Stomach smooth muscle (tissue), 2 donors: ENCODE measurements at regions not wholly inside any gene's neighbourhood (a gene's known extent, or its start where the extent isn't known, plus 50 kb on each side); places are given as distances from the start of the nearest gene placed in this dataset.

Source experiments
- H3K27ac ChIP-seq: one replicate; pipeline ENCODE4 v1.7.0; 2013; ENCODE audit warnings: mild to moderate bottlenecking, low read length, inconsistent platforms
- H3K27me3 ChIP-seq, 2 donors: one replicate each; pipeline ENCODE4 v1.7.0; 2013; ENCODE audit warnings: low read length in 2 of 2; ENCODE audit not compliant: insufficient read depth in 2 of 2, control insufficient read depth in 1 of 2
- H3K36me3 ChIP-seq, 2 donors: one replicate each; pipeline ENCODE4 v1.7.0; 2013; ENCODE audit warnings: low read length in 2 of 2; ENCODE audit not compliant: control insufficient read depth in 2 of 2, insufficient read depth in 2 of 2
- H3K4me1 ChIP-seq: one replicate; pipeline ENCODE4 v1.7.0; 2013; ENCODE audit warnings: low read length; ENCODE audit not compliant: control insufficient read depth, insufficient read depth
- H3K4me3 ChIP-seq, 2 donors: one replicate each; pipeline ENCODE4 v1.7.0; 2013; ENCODE audit warnings: low read length in 2 of 2
- H3K9ac ChIP-seq, 2 donors: one replicate each; pipeline ENCODE4 v1.7.0; 2013; ENCODE audit warnings: low read length in 2 of 2, mild to moderate bottlenecking in 1 of 2
- H3K9me3 ChIP-seq, 2 donors: one replicate each; pipeline ENCODE4 v1.7.0; 2013; ENCODE audit warnings: low read length in 2 of 2; ENCODE audit not compliant: control insufficient read depth in 2 of 2
- donor health status: healthy.
- donor health status: Pancreatic carcinoma.

DNA sequence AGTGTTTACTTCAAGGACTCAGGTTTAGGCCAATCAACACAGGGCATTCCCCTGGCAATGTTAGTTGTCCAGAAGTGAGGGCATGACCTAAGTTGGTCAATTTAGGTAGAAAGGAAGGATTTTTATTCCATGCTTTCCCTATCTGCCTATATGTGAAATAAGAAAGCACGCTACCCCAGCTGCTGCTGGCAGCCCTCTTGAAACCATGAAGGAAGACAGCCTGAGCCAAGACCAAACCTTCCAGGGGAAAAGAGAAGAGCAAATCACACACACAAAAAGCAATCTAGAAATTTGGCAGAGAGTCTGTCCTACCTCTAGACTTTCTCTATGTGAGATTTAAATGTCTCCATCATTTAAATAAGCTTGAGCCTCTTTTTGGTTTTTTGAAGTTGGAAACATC, 387.6 kb downstream of the TNS1 start:
- H3K9ac ChIP-seq = no peak overlapping the region
- H3K9me3 ChIP-seq = no peaks in the 10 kb centered on the region
- H3K4me1 ChIP-seq = peaks cover 4% of the 10 kb centered on the region
- no peak overlapping the region for H3K27ac ChIP-seq
- no peaks in the 10 kb centered on the region for H3K27me3 ChIP-seq
- H3K36me3 ChIP-seq = no peaks in the 10 kb centered on the region
- no peak overlapping the region for H3K4me3 ChIP-seq

GRCh38 chr2:217614498-217614897, 388.3 kb downstream of the TNS1 start:
- Histone ChIP-seq H3K27ac (no peak overlapping the region), H3K27me3 (no peaks in the 10 kb centered on the region), H3K9me3 (no peaks in the 10 kb centered on the region), H3K36me3 (no peaks in the 10 kb centered on the region), H3K4me3 (no peak overlapping the region), H3K4me1 (peaks cover 4% of the 10 kb centered on the region), H3K9ac (no peak overlapping the region)

DNA sequence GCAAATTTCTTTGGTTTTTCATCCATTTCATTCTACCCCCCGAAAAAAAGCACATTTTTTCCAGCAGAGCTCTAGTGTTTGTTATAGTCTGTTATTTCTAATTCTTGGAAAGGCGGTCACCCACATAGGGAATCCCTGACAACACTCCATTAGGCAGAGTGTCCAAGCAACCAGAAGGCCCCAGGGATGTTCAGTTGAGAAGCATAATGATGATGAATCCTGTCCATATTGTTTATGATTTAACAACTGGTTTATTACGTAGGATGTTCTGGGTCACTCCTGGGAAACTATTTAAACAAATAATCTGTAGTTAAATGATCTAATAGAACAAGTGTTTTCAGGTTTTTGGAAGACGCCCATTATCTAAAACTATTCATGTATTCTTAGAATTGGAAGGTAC, 388.7 kb downstream of the TNS1 start:
- H3K4me3 ChIP-seq = no peak overlapping the region
- no peaks in the 10 kb centered on the region for H3K36me3 ChIP-seq
- H3K27ac ChIP-seq = no peak overlapping the region
- H3K9me3 ChIP-seq = no peaks in the 10 kb centered on the region
- no peaks in the 10 kb centered on the region for H3K27me3 ChIP-seq
- H3K4me1 ChIP-seq = peaks cover 4% of the 10 kb centered on the region
- no peak overlapping the region for H3K9ac ChIP-seq

DNA sequence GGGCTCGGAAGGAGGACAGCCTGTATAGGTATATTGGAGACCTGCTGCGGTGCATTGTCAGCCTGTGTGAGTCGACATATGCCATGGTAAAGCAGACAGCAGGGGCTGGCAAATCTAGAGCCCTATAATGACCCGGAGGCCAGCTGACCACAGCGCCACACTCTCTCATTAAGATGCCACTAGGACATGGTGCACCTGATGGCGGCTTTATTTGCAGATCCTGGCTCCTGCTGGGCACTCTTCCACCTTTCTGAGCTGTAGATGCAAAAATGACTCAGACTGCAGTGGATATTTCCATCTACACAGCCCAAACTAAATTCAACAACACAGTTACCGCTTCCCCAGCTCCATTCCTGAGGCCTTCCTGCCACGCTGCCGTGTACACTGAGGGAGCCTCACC, 389.9 kb downstream of the TNS1 start:
- Histone ChIP-seq H3K4me3 (no peak overlapping the region), H3K27ac (no peak overlapping the region), H3K9me3 (no peaks in the 10 kb centered on the region), H3K9ac (no peak overlapping the region), H3K36me3 (no peaks in the 10 kb centered on the region), H3K27me3 (no peaks in the 10 kb centered on the region), H3K4me1 (peaks cover 4% of the 10 kb centered on the region)

GRCh38 chr2:217612211-217612610, 390.6 kb downstream of the TNS1 start:
- H3K27me3 ChIP-seq = no peaks in the 10 kb centered on the region
- no peak overlapping the region for H3K9ac ChIP-seq
- no peak overlapping the region for H3K4me3 ChIP-seq
- no peaks in the 10 kb centered on the region for H3K36me3 ChIP-seq
- H3K4me1 ChIP-seq = no peaks in the 10 kb centered on the region
- H3K9me3 ChIP-seq = no peaks in the 10 kb centered on the region
- no peak overlapping the region for H3K27ac ChIP-seq

DNA sequence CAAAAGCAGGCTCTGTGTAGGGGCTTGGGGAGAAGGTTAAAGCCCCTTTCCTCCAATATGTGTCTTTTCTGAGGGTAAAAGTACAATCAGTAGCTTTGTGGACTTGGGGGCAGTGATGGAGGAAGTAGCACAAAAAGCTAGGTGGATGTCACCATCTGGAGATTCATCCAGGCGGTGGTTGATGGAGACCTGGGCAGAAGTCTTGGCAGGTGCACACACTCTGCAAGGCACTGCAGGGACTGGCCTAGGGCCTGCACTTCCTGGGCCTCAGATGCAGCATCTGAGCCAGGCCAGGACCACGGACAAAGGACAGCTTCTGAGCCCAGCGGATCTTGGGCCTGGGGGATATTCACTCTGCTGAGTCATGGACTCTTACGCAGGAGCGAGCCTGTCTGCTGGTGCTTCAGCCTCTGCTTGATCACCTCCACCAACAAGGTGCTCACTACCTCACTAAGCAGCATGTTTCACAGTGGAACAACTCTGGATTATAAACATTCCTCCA, 391.1 kb downstream of the TNS1 start:
- Histone ChIP-seq H3K27ac (no peak overlapping the region), H3K36me3 (no peaks in the 10 kb centered on the region), H3K4me3 (no peak overlapping the region), H3K27me3 (no peaks in the 10 kb centered on the region), H3K9ac (no peak overlapping the region), H3K4me1 (no peaks in the 10 kb centered on the region), H3K9me3 (no peaks in the 10 kb centered on the region)

- H3K9ac ChIP-seq = no peak overlapping the region
- H3K27me3 ChIP-seq = no peaks in the 10 kb centered on the region
- H3K4me3 ChIP-seq = no peak overlapping the region
- H3K36me3 ChIP-seq = no peaks in the 10 kb centered on the region
- H3K27ac ChIP-seq = no peak overlapping the region
- no peaks in the 10 kb centered on the region for H3K9me3 ChIP-seq
- H3K4me1 ChIP-seq = no peaks in the 10 kb centered on the region
These were observed 391.7 kb downstream of the TNS1 start for GRCh38 chr2:217611056-217611455.

DNA sequence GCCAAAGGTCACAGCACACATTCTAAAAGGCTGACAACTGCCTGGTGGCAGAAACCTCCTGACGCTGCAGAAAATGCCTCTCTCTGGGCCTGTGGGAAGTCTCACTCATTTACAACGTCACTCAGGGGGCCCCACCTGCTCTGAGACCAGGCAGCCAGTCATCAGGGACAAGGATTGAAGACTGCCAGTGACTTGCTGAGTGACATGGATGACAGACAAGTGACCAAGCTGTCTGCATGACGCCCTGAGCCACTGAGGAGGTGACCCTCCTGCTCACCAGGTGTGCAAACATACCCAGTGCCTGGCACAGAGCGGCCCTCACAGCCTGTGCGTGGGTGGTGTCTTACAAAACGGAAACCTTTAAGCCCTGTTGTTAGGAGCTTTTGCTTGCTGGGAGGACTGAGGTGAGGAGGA, 392.4 kb downstream of the TNS1 start:
- no peaks in the 10 kb centered on the region for H3K36me3 ChIP-seq
- H3K27ac ChIP-seq = no peak overlapping the region
- H3K27me3 ChIP-seq = no peaks in the 10 kb centered on the region
- H3K9ac ChIP-seq = no peak overlapping the region
- no peak overlapping the region for H3K4me3 ChIP-seq
- H3K9me3 ChIP-seq = no peaks in the 10 kb centered on the region
- H3K4me1 ChIP-seq = no peaks in the 10 kb centered on the region

DNA sequence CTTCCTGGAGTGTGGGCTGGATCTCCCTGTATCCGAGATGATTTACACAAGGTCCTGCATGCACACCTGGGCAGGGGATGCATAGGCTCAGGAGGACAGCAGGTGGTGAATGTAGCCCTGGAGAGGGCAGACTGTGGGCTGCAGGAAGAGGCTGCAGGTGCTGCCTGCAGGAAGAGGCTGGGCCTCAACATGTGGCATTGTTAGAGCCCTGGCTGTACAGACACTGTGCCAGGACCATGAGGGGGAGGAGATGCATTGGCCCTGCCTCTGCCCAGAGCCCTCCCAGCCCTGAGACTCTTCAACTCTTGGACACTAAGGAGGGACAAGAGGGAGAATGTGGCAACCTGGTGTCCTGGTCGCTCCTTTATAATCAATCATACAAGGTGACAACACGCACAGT, 392.8 kb downstream of the TNS1 start:
- H3K4me3 ChIP-seq = no peak overlapping the region
- no peaks in the 10 kb centered on the region for H3K4me1 ChIP-seq
- no peaks in the 10 kb centered on the region for H3K9me3 ChIP-seq
- no peaks in the 10 kb centered on the region for H3K27me3 ChIP-seq
- no peaks in the 10 kb centered on the region for H3K36me3 ChIP-seq
- H3K9ac ChIP-seq = no peak overlapping the region
- H3K27ac ChIP-seq = no peak overlapping the region

GRCh38 chr2:217606296-217606695, 396.5 kb downstream of the TNS1 start:
- H3K27me3 ChIP-seq = no peaks in the 10 kb centered on the region
- H3K4me1 ChIP-seq = no peaks in the 10 kb centered on the region
- no peak overlapping the region for H3K9ac ChIP-seq
- no peaks in the 10 kb centered on the region for H3K9me3 ChIP-seq
- no peak overlapping the region for H3K27ac ChIP-seq
- no peak overlapping the region for H3K4me3 ChIP-seq
- H3K36me3 ChIP-seq = no peaks in the 10 kb centered on the region

GRCh38 chr2:217604527-217605194, 398.1 kb downstream of the TNS1 start:
- Histone ChIP-seq H3K9me3 (no peaks in the 10 kb centered on the region), H3K4me1 (no peaks in the 10 kb centered on the region), H3K36me3 (no peaks in the 10 kb centered on the region), H3K4me3 (no peak overlapping the region), H3K27me3 (no peaks in the 10 kb centered on the region), H3K9ac (no peak overlapping the region), H3K27ac (no peak overlapping the region)
